ENCODE measurements at regions not wholly inside any gene's neighbourhood (a gene's known extent, or its start where the extent isn't known, plus 50 kb on each side); places are given as distances from the start of the nearest gene placed in this dataset.
"Not testable (repeated sequence)": the region's sequence is repeated elsewhere in the genome, so short reads cannot be mapped to it uniquely, and the experiment has no call there.

- TF ChIP-seq, protein P1, sequence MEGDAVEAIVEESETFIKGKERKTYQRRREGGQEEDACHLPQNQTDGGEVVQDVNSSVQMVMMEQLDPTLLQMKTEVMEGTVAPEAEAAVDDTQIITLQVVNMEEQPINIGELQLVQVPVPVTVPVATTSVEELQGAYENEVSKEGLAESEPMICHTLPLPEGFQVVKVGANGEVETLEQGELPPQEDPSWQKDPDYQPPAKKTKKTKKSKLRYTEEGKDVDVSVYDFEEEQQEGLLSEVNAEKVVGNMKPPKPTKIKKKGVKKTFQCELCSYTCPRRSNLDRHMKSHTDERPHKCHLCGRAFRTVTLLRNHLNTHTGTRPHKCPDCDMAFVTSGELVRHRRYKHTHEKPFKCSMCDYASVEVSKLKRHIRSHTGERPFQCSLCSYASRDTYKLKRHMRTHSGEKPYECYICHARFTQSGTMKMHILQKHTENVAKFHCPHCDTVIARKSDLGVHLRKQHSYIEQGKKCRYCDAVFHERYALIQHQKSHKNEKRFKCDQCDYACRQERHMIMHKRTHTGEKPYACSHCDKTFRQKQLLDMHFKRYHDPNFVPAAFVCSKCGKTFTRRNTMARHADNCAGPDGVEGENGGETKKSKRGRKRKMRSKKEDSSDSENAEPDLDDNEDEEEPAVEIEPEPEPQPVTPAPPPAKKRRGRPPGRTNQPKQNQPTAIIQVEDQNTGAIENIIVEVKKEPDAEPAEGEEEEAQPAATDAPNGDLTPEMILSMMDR (conservative IDR thresholded peaks at IDR 0.05) = no peak
These were observed 84.3 kb upstream of the PODXL start for GRCh38 chr7:131640686-131641085.

GRCh38 chr7:131638641-131639430 is 82.4 kb upstream of the PODXL start:
- TF ChIP-seq, protein P1 (conservative IDR thresholded peaks at IDR 0.05) = no peak
- no peak overlapping the region for H3K27ac ChIP-seq

More at GRCh38 chr7:131640686-131641085, 84.3 kb upstream of the PODXL start:
- no peak overlapping the region for H3K27ac ChIP-seq

GRCh38 chr7:131637859-131638258 is 81.4 kb upstream of the PODXL start:
- TF ChIP-seq, protein P1 (conservative IDR thresholded peaks at IDR 0.05) = no peak
- H3K27ac ChIP-seq = no peak overlapping the region

DNA sequence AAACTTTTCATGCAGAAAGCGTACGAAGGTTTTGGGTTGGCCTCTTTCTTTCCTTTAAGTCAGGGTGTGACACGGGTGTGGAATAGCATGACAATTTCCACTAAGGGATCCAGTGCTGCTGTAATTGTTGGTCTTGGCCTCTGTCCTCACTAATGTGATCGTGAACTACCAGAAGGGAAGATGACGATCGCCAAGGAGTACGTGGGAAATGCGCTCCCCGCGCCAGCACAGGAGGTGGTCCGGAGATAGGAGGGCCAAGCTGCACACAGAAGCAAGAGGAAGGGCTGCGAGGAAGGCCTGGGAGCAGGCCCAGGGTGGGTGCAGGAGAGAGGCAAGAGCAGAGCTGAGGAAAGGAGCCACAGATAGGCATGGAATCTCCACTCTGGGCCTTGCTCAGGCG is 79.7 kb upstream of the PODXL start:
- TF ChIP-seq, protein P1 (conservative IDR thresholded peaks at IDR 0.05) = no peak
- no peak overlapping the region for H3K27ac ChIP-seq

DNA sequence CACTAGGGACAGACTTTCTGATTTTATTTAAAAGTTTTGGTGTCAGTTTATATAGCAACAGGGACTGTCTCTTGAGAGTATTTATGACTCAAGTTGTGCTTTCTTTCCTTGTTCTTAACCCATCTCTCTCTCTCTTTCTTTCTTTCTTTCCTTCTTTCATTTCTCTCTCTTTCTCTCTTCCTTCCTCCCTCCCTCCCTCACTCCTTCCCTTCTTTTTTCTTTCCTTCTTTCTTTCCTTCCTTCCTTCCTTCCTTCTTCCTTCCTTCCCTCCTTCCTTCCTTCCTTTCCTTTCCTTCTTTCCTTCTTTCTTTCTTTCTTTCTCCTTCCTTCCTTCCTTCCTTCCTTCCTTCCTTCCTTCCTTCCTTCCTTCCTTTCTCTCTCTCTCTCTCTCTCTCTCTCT is 77.8 kb upstream of the PODXL start:
- H3K27ac ChIP-seq = not testable (repeated sequence)

DNA sequence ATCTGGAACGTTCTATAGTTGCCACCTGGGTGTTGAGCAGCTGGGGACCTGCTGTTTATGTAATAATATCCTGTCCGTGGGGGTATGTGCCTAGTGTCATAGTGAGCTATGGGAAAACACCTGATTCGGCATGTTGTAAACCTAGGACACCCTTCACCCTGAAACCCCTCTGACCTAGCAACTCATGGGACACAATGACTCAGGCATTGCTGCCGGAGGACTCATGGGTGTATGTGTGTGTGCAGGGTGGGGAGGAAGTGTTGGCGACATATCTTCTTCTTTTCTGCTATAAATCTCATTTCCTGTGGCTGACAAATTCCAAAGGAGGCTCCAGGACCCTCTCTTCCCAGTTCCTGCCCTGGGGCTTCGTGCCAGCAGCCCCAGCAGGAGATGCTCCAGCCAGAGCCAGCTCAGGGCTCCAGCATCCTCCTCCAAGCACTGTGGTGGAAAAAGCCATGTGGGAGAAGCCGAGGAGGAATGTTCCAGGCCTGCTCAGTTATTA is 77.0 kb upstream of the PODXL start:
- H3K27ac ChIP-seq = no peak overlapping the region
- TF ChIP-seq, protein P1 (conservative IDR thresholded peaks at IDR 0.05) = no peak

DNA sequence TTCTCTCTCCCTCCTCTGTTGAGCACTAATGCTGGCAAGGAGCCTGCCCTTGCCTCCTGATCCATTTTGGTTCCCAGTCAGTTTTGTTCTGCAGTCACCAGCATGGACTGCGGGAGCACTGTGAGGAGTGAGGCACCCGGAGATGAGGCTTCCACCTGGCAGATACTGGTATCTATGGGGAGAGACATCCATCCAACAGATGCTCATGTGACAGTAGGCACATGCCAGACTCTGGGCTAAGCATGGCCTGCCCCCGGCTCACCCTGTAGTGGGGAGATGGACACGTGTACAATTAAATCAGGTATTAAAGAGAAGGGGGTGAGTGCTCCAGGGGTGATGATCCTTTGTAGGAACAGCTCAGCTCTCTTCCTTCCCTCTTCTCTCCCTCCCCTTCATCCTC is 74.0 kb upstream of the PODXL start:
- H3K27ac ChIP-seq = no peak overlapping the region
- TF ChIP-seq, protein P1 (conservative IDR thresholded peaks at IDR 0.05) = no peak

GRCh38 chr7:131629217-131629882 is 72.9 kb upstream of the PODXL start:
- H3K27ac ChIP-seq = no peak overlapping the region
- TF ChIP-seq, protein P1 (conservative IDR thresholded peaks at IDR 0.05) = no peak
